CD4-positive, alpha-beta T cell (primary cell): ENCODE measurements at regions not wholly inside any gene's neighbourhood (a gene's known extent, or its start where the extent isn't known, plus 50 kb on each side); places are given as distances from the start of the nearest gene placed in this dataset.

Source experiments
- ATAC-seq: fragments of 200-7000 bp; cut with Tn5 transposase; one replicate; pipeline ENCODE4 v1.10.0; 2022; ENCODE audit warnings: mild to moderate bottlenecking; ENCODE audit not compliant: poor library complexity
- CTCF ChIA-PET: fragments of 350-600 bp; sonication (Branson Sonifier 250); formaldehyde crosslinking; loops from one replicate; lab custom pipeline; 2021; ENCODE audit warnings: antibody characterized with exemption, inconsistent platforms; lab: Charles Lee
- POLR2A ChIA-PET: fragments of 350-600 bp; sonication (Branson Sonifier 250); formaldehyde crosslinking; loops from one replicate; lab custom pipeline; 2021; ENCODE audit warnings: antibody characterized with exemption, inconsistent platforms; lab: Charles Lee
- DNase-seq, 14 experiments: peaks; one replicate each; pipeline ENCODE4 v3.0.0-alpha.2; 2013 to 2020; ENCODE audit warnings: mixed read lengths in 2 of 14
- H3K27ac ChIP-seq, 2 donors: one replicate each; pipeline versions ENCODE4 v1.5.1 to v1.7.0; 2013; ENCODE audit warnings: low read length in 2 of 2, low read depth in 1 of 2, mild to moderate bottlenecking in 1 of 2
- H3K27me3 ChIP-seq, 2 experiments: 1 replicate in 1 of 2; 2 replicates in 1 of 2; pipeline versions ENCODE4 v1.6.1 to v1.7.0; 2013; ENCODE audit warnings: low read length in 2 of 2, control low read depth in 1 of 2, mild to moderate bottlenecking in 1 of 2, moderate library complexity in 1 of 2; ENCODE audit not compliant: insufficient read depth in 2 of 2, control insufficient read depth in 1 of 2
- H3K36me3 ChIP-seq: one replicate; pipeline ENCODE4 v1.6.1; 2013; ENCODE audit warnings: low read length, control low read depth; ENCODE audit not compliant: insufficient read depth
- H3K4me1 ChIP-seq: one replicate; pipeline ENCODE4 v1.6.1; 2013; ENCODE audit warnings: low read length, control low read depth; ENCODE audit not compliant: insufficient read depth
- H3K4me3 ChIP-seq: one replicate; pipeline ENCODE4 v1.5.1; 2013; ENCODE audit warnings: mild to moderate bottlenecking, low read length, moderate library complexity
- H3K9me3 ChIP-seq, 2 experiments: 1 replicate in 1 of 2; 2 replicates in 1 of 2; pipeline versions ENCODE4 v1.6.1 to v1.7.0; 2013; ENCODE audit warnings: low read length in 2 of 2, mild to moderate bottlenecking in 2 of 2, control low read depth in 1 of 2, moderate library complexity in 1 of 2; ENCODE audit not compliant: control insufficient read depth in 1 of 2, insufficient read depth in 1 of 2
- H3K27ac Mint-ChIP-seq: one replicate; pipeline ENCODE4 v1.8.0; 2020; ENCODE audit warnings: mixed read lengths
- H3K27me3 Mint-ChIP-seq: one replicate; pipeline ENCODE4 v1.8.0; 2021; ENCODE audit warnings: mixed read lengths
- H3K36me3 Mint-ChIP-seq: one replicate; pipeline ENCODE4 v1.8.0; 2021; ENCODE audit warnings: low read depth, mixed read lengths
- H3K4me1 Mint-ChIP-seq: one replicate; pipeline ENCODE4 v1.8.0; 2021; ENCODE audit warnings: low read depth, mixed read lengths
- H3K4me3 Mint-ChIP-seq: one replicate; pipeline ENCODE4 v1.8.0; 2020; ENCODE audit warnings: mild to moderate bottlenecking, mixed read lengths
- H3K9me3 Mint-ChIP-seq: one replicate; pipeline ENCODE4 v1.8.0; 2020; ENCODE audit warnings: mixed read lengths
- intact Hi-C, 2 experiments: fragments of 100-400 bp; cut with DNase I in 1 of 2; cut with micrococcal nuclease in 1 of 2; formaldehyde crosslinking; loops; one replicate each; pipeline versions ENCODE4 v1.15.1 to v1.9.0; 2023 to 2025; cut with DNase I, micrococcal nuclease
- TF ChIP-seq, protein P1 (sequence below): fragments of 200-600 bp; IDR thresholded peaks from one replicate; pipeline ENCODE4 v1.8.0; 2022; ENCODE audit warnings: antibody characterized with exemption, mild to moderate bottlenecking

DNA sequence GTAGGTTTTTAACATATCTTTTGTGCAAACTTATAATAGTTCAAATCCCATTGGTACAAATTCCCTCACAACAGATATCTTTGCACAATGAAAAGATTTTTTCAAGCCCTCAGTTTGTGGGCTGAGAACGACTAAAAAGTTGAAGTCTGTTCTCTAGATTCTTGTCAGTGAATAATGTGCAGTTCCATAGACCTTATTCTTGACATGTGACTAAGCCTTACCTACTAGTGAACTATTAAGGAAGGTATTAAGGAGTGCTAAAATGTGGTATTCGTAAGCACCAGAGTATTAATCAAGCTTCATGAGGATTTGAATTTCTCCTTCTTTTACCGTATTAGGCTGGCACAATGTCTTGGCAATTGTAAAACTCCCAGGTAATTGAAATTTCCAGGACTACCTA lies 205.6 kb upstream of the DMRTA1 start:
- no peaks in the 10 kb centered on the region for H3K36me3 Mint-ChIP-seq
- H3K27me3 Mint-ChIP-seq = no peaks in the 10 kb centered on the region
- H3K27ac Mint-ChIP-seq = no peak overlapping the region
- intact Hi-C loops = loop anchor here in 1 of 2 experiments (10.0 kb wide), 1 partner anchor 56 kb away; no protein-coding TSS in a partner anchor
- Histone ChIP-seq H3K4me1 (no peaks in the 10 kb centered on the region), H3K9me3 (no peaks in the 10 kb centered on the region), H3K27ac (no peak overlapping the region), H3K36me3 (no peaks in the 10 kb centered on the region), H3K4me3 (no peak overlapping the region), H3K27me3 (no peaks in the 10 kb centered on the region)
- H3K4me1 Mint-ChIP-seq = peaks cover 15% of the 10 kb centered on the region
- ChIA-PET POLR2A (no interaction called here), CTCF (no interaction called here)
- H3K9me3 Mint-ChIP-seq = no peaks in the 10 kb centered on the region
- DNase-seq (no peak), ATAC-seq (no peak)
- H3K4me3 Mint-ChIP-seq = no peak overlapping the region
- TF ChIP-seq, protein P1, sequence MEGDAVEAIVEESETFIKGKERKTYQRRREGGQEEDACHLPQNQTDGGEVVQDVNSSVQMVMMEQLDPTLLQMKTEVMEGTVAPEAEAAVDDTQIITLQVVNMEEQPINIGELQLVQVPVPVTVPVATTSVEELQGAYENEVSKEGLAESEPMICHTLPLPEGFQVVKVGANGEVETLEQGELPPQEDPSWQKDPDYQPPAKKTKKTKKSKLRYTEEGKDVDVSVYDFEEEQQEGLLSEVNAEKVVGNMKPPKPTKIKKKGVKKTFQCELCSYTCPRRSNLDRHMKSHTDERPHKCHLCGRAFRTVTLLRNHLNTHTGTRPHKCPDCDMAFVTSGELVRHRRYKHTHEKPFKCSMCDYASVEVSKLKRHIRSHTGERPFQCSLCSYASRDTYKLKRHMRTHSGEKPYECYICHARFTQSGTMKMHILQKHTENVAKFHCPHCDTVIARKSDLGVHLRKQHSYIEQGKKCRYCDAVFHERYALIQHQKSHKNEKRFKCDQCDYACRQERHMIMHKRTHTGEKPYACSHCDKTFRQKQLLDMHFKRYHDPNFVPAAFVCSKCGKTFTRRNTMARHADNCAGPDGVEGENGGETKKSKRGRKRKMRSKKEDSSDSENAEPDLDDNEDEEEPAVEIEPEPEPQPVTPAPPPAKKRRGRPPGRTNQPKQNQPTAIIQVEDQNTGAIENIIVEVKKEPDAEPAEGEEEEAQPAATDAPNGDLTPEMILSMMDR = no peak

GRCh38 chr9:22241611-22242010 lies 205.0 kb upstream of the DMRTA1 start:
- TF ChIP-seq, protein P1 = no peak
- no peaks in the 10 kb centered on the region for H3K4me1 ChIP-seq
- no peak for ATAC-seq
- no peaks in the 10 kb centered on the region for H3K9me3 Mint-ChIP-seq
- H3K27ac Mint-ChIP-seq = no peak overlapping the region
- H3K9me3 ChIP-seq = no peaks in the 10 kb centered on the region
- H3K36me3 Mint-ChIP-seq = no peaks in the 10 kb centered on the region
- no peak overlapping the region for H3K4me3 ChIP-seq
- H3K4me3 Mint-ChIP-seq = no peak overlapping the region
- ChIA-PET CTCF (no interaction called here), POLR2A (no interaction called here)
- no peak overlapping the region for H3K27ac ChIP-seq
- no peaks in the 10 kb centered on the region for H3K27me3 Mint-ChIP-seq
- H3K27me3 ChIP-seq = no peaks in the 10 kb centered on the region
- H3K4me1 Mint-ChIP-seq = peaks cover 15% of the 10 kb centered on the region
- no peaks in the 10 kb centered on the region for H3K36me3 ChIP-seq
- DNase-seq = no peak
- intact Hi-C loops = loop anchor here in 1 of 2 experiments (10.0 kb wide), 1 partner anchor 57 kb away; no protein-coding TSS in a partner anchor

GRCh38 chr9:22244139-22245011 lies 202.2 kb upstream of the DMRTA1 start:
- no peaks in the 10 kb centered on the region for H3K36me3 Mint-ChIP-seq
- CTCF ChIA-PET = interaction anchor here (0.6 to 1.9 kb wide), 2 partner anchors 78 to 431 kb away, joined by 3 to 4 read pairs; no protein-coding TSS in a partner anchor

More at GRCh38 chr9:22244139-22245011, 202.2 kb upstream of the DMRTA1 start:
- POLR2A ChIA-PET = no interaction called here
- no peak overlapping the region for H3K27ac ChIP-seq
- Mint-ChIP-seq H3K27ac (no peak overlapping the region), H3K27me3 (peaks cover 15% of the 10 kb centered on the region), H3K4me3 (no peak overlapping the region), H3K9me3 (no peaks in the 10 kb centered on the region), H3K4me1 (peaks cover 4% of the 10 kb centered on the region)
- no peaks in the 10 kb centered on the region for H3K4me1 ChIP-seq
- no peak overlapping the region for H3K4me3 ChIP-seq
- no peaks in the 10 kb centered on the region for H3K9me3 ChIP-seq
- DNase-seq = peak in 4 of 14 experiments; percentile 8 to 67 (median 58)
- no peaks in the 10 kb centered on the region for H3K36me3 ChIP-seq
- intact Hi-C loops = loop anchor here in 1 of 2 experiments (5.0 to 10.0 kb wide), 2 partner anchors 60 to 213 kb away; no protein-coding TSS in a partner anchor
- H3K27me3 ChIP-seq = no peaks in the 10 kb centered on the region
- TF ChIP-seq, protein P1 = peak; percentile 53
- no peak for ATAC-seq
